OCI-LY7 (cell line): ENCODE measurements at regions not wholly inside any gene's neighbourhood (a gene's known extent, or its start where the extent isn't known, plus 50 kb on each side); places are given as distances from the start of the nearest gene placed in this dataset.
"Not testable (repeated sequence)": the region's sequence is repeated elsewhere in the genome, so short reads cannot be mapped to it uniquely, and the experiment has no call there.

ENCODE experiments used
- EZH2phosphoT487 ChIP-seq: fragments of 200-600 bp; sonication (generic); IDR thresholded peaks from 2 replicates; pipeline ENCODE4 v1.6.1; 2018; ENCODE audit warnings: low read depth, borderline replicate concordance, mild to moderate bottlenecking, mixed run types, antibody characterized with exemption, low read length, moderate library complexity, mixed read lengths
- TF ChIP-seq, protein P1 (sequence below): fragments of 200-600 bp; sonication (generic); conservative IDR thresholded peaks from 2 replicates; pipeline ENCODE4 v1.5.1; 2014; ENCODE audit warnings: mild to moderate bottlenecking, antibody characterized with exemption, low read length, moderate library complexity, mixed read lengths

DNA sequence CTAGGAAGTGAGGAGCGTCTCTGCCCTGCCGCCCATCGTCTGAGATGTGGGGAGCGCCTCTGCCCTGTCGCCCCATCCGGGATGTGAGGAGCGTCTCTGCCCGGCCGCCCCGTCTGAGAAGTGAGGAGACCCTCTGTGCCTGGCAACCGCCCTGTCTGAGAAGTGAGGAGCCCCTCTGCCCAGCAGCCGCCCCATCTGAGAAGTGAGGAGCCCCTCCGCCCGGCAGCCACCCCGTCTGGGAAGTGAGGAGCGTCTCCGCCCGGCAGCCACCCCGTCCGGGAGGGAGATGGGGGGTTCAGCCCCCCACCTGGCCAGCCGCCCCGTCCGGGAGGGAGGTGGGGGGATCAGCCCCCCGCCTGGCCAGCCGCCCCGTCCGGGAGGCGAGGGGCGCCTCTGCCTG lies 840.5 kb upstream of the CHORDC1 start:
- TF ChIP-seq, protein P1, sequence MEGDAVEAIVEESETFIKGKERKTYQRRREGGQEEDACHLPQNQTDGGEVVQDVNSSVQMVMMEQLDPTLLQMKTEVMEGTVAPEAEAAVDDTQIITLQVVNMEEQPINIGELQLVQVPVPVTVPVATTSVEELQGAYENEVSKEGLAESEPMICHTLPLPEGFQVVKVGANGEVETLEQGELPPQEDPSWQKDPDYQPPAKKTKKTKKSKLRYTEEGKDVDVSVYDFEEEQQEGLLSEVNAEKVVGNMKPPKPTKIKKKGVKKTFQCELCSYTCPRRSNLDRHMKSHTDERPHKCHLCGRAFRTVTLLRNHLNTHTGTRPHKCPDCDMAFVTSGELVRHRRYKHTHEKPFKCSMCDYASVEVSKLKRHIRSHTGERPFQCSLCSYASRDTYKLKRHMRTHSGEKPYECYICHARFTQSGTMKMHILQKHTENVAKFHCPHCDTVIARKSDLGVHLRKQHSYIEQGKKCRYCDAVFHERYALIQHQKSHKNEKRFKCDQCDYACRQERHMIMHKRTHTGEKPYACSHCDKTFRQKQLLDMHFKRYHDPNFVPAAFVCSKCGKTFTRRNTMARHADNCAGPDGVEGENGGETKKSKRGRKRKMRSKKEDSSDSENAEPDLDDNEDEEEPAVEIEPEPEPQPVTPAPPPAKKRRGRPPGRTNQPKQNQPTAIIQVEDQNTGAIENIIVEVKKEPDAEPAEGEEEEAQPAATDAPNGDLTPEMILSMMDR = not testable (repeated sequence)
- not testable (repeated sequence) for TF ChIP-seq EZH2phosphoT487
